ENCODE measurements at regions not wholly inside any gene's neighbourhood (a gene's known extent, or its start where the extent isn't known, plus 50 kb on each side); places are given as distances from the start of the nearest gene placed in this dataset.
A peak's percentile ranks its signal among the peaks of the same experiment; 100 is the strongest.
"Not testable (repeated sequence)": the region's sequence is repeated elsewhere in the genome, so short reads cannot be mapped to it uniquely, and the experiment has no call there.

GRCh38 chr4:79213702-79214101, 112.2 kb downstream of the NAA11 start:
- DNase-seq, result no peak

DNA sequence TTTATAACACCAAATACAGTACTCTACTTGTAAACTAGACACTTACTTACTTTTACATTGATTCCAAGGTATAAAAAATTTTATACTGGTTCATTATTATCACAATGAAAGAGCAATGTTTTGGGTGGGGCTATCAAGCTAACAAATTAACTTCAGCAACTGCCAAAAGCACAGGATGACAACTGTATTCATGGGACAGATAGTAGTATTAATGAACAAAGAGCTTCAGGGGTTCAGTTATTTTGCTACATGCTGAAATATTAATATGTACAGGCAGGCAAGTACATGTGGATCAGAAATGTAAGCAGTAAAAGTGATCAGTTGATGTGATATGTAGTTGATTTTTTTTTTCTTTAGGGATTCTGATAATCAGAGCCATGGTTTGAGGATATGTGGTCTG, 112.9 kb downstream of the NAA11 start:
- DNase-seq, result no peak

DNA sequence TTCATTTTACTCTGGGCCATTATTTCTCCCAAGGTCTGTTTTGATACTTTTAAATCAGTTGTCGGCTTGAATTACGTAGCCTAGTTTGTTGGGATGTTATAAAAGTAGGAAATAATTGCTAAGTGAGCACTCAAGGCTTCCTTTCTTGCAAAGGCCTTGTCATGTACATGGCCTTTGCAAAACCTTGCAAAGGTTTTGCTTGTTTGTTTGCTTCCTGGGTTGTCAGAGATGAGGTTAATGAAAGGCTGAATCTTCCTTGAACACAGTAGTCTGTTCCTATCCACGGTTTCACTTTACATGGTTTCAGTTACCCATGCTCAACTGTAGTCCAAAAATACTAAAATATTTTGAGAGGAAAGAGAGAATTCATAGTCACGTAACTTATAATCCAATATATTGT, 113.5 kb downstream of the NAA11 start:
- DNase-seq, result no peak

- DNase-seq, result no peak
Observed at GRCh38 chr4:79211490-79211889, 114.4 kb downstream of the NAA11 start.

DNA sequence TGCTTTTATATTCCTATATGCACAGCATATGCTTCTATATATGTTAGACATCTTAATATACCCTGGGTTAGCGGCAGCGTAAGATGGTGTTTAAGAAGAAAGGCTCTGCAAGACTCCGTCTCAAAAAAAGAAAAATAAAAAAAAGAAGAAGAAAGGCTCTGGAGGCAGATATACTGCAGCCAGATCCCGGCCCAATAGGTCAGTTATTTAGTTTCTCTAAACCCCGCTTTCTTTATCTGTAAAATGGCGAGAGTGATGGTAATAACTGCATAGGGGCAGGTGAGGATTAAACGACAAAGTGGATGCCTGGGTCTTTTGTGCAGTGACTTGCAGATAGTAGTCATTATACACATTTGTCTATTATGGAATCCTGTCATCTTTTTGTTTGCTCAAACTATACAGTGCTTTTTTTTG, 115.2 kb downstream of the NAA11 start:
- DNase-seq, result no peak

DNA sequence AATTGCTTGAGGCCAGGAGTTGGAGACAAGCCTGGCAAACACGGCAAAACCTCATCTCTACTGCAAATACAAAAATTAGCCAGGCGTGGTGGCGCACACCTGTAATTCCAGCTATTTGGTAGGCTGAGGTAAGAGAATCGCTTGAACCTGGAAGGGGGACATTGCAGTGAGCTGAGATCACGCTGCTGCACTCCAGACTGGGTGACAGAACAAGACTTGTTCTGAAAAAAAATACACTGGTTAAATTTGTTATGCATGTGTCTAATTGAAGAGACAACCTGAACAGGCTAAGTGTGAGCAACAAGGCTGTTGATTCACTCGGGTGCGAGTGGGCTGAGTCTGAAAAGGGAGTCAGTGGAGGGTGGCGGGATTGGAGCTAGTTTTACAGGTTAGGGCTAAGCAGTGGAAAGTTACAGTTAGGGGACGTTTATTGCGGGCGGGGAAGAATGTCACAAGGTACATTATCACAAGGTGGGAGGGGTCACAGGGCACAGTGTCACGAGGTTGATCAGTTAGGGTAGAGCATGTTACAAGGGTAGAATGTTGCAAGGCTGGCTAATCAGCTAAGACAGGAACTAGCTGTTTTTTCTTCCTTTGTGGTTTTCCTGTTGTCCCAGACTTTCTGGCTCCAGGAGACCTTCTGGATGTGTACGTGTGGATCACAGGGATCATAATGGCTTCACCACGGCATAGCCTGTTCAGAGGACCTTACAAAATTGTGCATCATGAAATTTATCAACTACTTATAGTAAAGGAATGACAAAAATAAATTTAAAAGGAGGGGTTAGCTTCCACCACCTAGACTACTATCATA, 115.8 kb downstream of the NAA11 start:
- DNase-seq, result no peak

DNA sequence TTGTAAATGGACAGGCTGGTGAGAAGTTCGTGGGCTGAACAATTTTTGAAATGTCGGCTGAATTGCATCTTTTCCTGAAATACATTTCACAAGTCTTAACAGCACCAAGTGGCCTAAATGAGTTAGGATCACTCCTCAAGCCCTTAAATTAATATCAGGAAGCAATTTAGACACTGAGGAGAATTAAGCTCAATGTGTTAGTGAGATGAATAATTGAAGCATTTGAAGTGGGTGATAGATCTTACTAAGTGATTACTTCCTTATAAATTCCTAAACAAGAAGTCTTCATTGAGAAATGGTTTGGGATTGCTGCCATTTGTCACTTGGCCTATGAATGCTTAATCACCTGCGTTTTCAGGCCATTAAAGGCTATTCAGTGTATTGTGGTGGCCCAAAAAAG, 116.8 kb downstream of the NAA11 start:
- no peak for DNase-seq

GRCh38 chr4:79207281-79207680, 118.6 kb downstream of the NAA11 start:
- DNase-seq, result no peak

DNA sequence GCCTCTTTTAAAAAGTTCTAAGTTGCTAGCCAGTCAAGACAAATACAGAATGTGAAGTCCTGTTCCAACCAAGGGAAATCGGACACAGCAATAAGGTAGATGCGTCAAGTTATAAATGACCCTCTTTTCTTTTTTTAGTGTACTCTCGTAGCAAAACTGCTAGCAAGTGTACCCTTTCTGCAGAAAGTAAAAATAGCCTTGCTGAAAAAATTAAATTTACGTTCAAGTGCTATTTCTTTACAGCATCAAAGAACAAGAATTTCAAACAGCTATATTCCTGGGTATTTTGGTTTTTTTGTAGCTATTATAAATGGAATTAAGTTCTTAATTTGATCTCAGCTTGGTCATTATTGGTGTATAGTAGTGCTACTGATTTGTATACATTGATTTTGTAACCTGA, 119.2 kb downstream of the NAA11 start:
- DNase-seq, result no peak

DNA sequence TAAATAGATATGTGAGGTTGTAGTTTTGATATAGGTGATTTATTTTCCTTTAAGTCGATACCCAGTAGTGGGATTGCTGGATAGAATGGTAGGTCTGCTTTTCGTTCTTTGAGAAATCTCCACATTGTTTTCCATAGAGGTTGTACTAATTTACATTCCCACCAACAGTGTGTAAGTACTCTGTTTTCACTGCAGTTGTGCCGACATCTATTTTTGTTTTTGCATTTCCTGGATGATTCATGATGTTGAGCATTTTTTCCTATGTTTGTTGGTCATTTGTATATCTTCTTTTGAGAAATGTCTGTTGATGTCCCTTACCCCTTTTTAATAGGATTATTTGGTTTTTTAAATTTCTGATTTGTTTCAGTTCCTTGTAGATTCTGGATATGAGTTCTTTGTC, 120.7 kb downstream of the NAA11 start:
- DNase-seq, result no peak

- no peak for DNase-seq
Observed at GRCh38 chr4:79201971-79202370, 123.9 kb downstream of the NAA11 start.

GRCh38 chr4:79199743-79200142, 126.1 kb downstream of the NAA11 start:
- peak; percentile 23 for DNase-seq

GRCh38 chr4:79198951-79199587, 126.8 kb downstream of the NAA11 start:
- DNase-seq, result peak; percentile 56

DNA sequence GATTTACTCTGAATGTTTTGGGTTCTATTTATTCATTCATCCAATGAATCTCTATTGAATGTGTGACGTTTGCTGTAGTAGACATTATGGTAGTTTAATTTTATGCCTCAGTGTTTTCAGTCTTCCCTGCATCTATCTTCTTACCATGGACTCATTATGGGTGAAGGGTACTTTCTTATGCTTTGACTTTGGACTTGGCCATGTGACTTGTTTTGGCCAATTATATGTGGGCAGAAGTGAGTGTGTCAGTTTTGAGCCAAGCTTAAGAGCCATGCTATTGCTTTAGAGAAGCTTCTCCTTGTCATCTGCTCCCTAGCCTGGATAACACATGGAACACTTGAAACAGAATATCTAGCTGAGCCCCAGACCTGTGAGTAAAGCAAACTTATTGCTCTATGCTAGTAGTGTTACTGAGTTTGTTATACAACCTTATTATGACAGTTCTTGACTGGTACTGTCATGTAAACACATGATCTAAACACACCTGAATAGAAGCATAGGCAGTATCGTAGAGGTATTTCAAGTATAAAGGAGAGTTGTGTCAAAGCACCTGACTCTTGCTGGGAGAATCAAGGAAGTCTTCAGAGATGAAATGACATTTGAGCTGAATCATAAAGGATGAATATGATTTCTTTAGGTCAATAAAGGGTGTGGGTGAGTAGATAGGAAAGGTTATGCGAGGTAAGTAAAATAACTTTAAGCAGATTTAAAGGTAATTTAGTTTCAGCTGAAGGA, 128.4 kb downstream of the NAA11 start:
- DNase-seq, result no peak

DNA sequence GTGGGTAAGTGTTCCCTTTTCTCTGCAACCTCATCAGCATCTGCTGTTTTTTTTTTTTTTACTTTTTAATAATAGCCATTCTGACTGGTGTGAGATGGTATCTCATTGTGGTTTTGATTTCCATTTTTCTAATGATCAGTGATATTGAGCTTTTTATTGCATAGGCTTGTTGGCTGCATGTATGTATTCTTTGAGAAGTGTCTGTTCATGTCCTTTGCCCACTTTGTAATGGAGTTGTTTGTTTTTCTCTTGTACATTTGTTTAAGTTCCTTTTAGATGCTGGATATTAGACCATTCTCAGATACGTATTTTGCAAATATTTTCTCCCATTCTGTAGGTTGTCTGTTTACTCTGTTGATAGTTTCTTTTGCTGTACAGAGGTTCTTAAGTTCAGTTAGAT, 134.6 kb downstream of the NAA11 start:
- DNase-seq, result not testable (repeated sequence)

DNA sequence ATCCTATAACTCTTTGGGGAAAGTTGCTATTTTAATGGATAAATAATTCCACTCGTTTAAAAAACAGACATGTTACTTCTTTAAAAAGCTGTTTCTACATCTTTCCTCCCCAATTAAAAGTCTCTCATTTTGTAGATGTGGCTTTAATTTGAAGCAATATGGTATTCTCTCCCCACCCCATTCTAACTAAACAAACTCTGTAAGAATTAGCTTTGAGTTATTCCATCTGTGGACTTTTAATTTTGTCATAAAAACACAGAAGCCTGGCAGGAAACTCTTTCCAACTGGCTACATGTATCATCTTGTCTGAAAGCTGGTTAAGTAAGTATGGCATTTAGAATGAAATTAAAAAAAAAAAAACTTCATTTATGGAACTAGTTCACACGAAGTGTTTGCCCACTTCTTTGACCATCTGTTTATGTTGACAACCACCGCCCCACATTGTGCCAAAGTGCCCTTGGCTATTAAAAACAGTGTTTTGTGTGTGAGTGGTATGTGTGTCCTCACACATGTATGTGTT, 140.3 kb downstream of the NAA11 start:
- no peak for DNase-seq

GRCh38 chr4:79184476-79184875, 141.4 kb downstream of the NAA11 start:
- DNase-seq, result no peak

- DNase-seq, result no peak
Observed at GRCh38 chr4:79182209-79182608, 143.7 kb downstream of the NAA11 start.

- DNase-seq, result no peak
Observed at GRCh38 chr4:79181190-79181589, 144.7 kb downstream of the NAA11 start.

DNA sequence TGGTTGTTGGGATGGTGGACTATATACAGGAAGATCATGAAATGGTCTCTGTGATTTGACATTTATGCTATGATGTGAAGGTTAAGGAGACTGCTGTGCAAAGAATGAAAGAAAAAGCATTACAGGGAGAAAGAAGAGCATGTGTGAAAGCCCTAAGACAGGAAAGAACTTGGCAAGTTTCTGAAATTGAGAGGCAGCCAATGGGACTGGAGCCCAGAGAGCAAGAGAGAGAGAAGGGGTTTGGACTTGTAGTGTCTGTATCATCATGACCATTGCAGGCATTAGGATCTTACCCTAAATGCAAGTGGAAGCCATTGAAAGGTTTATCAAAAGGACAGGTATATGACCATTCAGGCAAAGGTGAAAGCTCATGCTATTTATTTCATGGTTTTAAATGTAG, 147.1 kb downstream of the NAA11 start:
- no peak for DNase-seq

DNA sequence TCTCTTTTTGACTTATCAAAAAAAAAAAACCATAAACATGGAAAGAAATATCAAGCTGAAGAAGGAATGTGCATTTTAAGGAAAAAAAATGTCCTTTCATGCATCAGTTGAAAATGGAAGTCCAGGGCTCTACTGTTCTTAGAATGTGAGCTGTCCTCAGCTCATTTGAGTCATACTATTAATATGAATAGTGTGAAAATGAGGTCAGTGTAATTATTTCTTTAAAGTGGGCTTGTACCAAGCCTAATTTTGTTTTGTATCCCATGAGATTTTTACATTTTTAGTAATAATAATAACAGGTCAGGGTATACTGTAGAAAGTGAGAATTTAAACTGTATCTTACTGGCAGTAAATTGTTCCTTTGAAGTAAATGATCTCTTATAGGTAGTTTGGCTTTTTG, 148.5 kb downstream of the NAA11 start:
- no peak for DNase-seq

DNA sequence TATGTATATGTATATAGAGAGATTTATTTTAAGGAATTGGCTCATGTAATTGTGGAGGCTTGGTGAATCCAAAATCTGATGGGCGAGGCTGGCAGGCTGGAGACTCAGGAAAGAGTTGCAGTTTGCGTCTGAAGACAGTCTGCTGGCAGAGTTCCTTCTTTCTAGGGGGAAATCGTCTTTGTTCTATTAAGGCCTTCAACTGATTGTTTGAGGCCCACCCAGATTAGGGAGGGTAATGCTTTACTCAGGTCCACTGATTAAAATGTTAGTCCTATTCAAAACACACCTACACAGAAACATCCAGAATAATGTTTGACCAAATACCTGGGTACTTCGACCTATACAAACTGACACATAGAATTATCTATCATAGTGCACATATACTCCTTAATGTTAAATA, 149.5 kb downstream of the NAA11 start:
- DNase-seq, result no peak

GRCh38 chr4:79175716-79176115, 150.1 kb downstream of the NAA11 start:
- no peak for DNase-seq
